Tibial nerve (tissue), 4 donors: ENCODE measurements at regions not wholly inside any gene's neighbourhood (a gene's known extent, or its start where the extent isn't known, plus 50 kb on each side); places are given as distances from the start of the nearest gene placed in this dataset.

Experiments used
- DNase-seq, 2 donors: peaks; one replicate each; pipeline ENCODE4 v3.0.0-alpha.2; 2019; ENCODE audit warnings: low spot score in 2 of 2
- H3K27ac ChIP-seq, 4 donors: fragments of 200-600 bp; sonication (generic) in 3 of 4; one replicate each; pipeline ENCODE4 v1.5.1; 2017 to 2019; ENCODE audit warnings: mild to moderate bottlenecking in 1 of 4
- H3K27me3 ChIP-seq, 2 donors: fragments of 200-600 bp; sonication (generic) in 1 of 2; one replicate each; pipeline versions ENCODE4 v1.5.1 to v1.6.0; 2017 to 2019
- H3K36me3 ChIP-seq, 3 donors: fragments of 200-600 bp; sonication (generic); one replicate each; pipeline ENCODE4 v1.5.1; 2018 to 2019
- H3K4me1 ChIP-seq, 4 donors: fragments of 200-600 bp; sonication (generic) in 3 of 4; one replicate each; pipeline ENCODE4 v1.5.1; 2017 to 2019
- H3K4me3 ChIP-seq, 4 donors: fragments of 200-600 bp; sonication (generic) in 3 of 4; one replicate each; pipeline ENCODE4 v1.5.1; 2017 to 2019; ENCODE audit warnings: mild to moderate bottlenecking in 1 of 4, moderate library complexity in 1 of 4
- H3K9me3 ChIP-seq, 4 donors: fragments of 200-600 bp; sonication (generic) in 3 of 4; one replicate each; pipeline ENCODE4 v1.5.1; 2017 to 2019
- EP300 ChIP-seq, 2 donors: sonication (generic); formaldehyde crosslinking; IDR thresholded peaks; one replicate each; pipeline ENCODE4 v1.6.1; 2017; ENCODE audit warnings: antibody characterized with exemption in 2 of 2, mild to moderate bottlenecking in 1 of 2
- POLR2A ChIP-seq, 2 donors: fragments of 450-650 bp; IDR thresholded peaks; one replicate each; pipeline ENCODE4 v1.6.1; 2017; ENCODE audit warnings: antibody characterized with exemption in 2 of 2, mild to moderate bottlenecking in 2 of 2, moderate library complexity in 2 of 2
- WGBS, 2 donors: methylation state at CpG; one replicate each; pipeline ENCODE4 v1.1.5; 2018; 5-methylcytosine and 5-hydroxymethylcytosine counted together
- TF ChIP-seq, protein P1 (sequence below), 5 experiments: fragments of 200-600 bp in 3 of 5; fragments of 450-650 bp in 2 of 5; sonication (generic) in 3 of 5; IDR thresholded peaks; one replicate each; pipeline ENCODE4 v1.5.1; 2016 to 2019; ENCODE audit warnings: antibody characterized with exemption in 5 of 5, mild to moderate bottlenecking in 3 of 5, moderate library complexity in 2 of 5

DNA sequence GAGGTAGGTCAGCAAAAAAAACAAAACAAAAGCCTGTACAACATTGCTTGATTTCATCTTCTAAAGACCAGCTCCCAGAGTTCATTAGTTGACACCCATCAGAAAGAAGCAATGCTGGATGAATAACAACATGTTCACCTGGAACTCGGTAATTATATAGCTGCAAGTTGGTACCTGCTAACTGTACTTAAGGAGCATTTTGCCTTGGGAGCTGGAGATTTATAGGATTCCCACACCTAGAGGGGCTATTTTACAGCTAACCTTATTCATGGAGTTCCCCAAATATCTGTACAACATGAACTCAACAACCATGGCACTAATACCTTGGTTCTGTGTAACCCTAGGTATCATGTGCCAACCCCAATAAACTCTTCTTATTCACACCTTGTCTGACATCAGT, 281.1 kb upstream of the NCKAP5 start:
- no peak for DNase-seq
- 96 to 97% methylated on average over 1 of the region's 1 CpG for WGBS, 2 donors

DNA sequence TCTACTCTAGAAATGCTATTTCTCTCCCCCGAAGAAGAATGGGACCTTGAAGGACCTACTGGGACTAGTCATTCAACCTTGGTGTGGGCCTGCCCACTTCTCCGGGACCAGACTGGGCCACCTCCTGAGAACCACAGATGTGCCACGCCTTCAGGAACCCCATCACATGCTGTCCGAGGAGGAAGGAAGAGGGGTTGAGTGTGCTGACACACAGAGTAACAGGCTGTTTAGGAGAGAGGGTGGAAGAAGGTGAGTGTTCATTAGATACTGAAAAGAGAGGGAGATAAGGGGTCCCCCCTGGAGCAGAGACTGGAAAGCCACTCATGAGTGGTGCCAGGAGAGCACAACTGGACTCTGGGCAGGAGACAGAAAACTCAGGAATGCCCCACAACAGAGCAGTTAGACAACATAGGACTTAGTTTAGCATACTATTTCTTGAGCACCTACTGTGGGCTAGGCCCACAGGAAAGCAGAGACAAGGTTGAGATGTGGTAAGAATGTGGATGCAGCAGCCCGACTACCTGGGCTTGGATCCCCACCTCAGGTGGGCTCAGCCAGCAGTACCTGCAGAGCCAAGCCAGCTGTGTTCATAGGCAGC, 286.4 kb upstream of the NCKAP5 start:
- Histone ChIP-seq H3K27me3 (no peaks in the 10 kb centered on the region), H3K9me3 (no peaks in the 10 kb centered on the region), H3K4me1 (no peaks in the 10 kb centered on the region), H3K27ac (no peak overlapping the region), H3K4me3 (no peak overlapping the region), H3K36me3 (no peaks in the 10 kb centered on the region)
- no peak for TF ChIP-seq EP300 (IDR thresholded peaks at IDR 0.05)
- DNase-seq = no peak
- WGBS, 2 donors = 86 to 91% methylated on average over 5 of the region's 5 CpGs

More for the DNA sequence above, 281.1 kb upstream of the NCKAP5 start:
- Histone ChIP-seq H3K4me1 (no peaks in the 10 kb centered on the region), H3K27me3 (no peaks in the 10 kb centered on the region), H3K9me3 (no peaks in the 10 kb centered on the region), H3K4me3 (no peak overlapping the region), H3K27ac (no peak overlapping the region), H3K36me3 (no peaks in the 10 kb centered on the region)
- TF ChIP-seq EP300 (IDR thresholded peaks at IDR 0.05) (no peak), POLR2A (IDR thresholded peaks at IDR 0.05) (no peak)
- TF ChIP-seq, protein P1, sequence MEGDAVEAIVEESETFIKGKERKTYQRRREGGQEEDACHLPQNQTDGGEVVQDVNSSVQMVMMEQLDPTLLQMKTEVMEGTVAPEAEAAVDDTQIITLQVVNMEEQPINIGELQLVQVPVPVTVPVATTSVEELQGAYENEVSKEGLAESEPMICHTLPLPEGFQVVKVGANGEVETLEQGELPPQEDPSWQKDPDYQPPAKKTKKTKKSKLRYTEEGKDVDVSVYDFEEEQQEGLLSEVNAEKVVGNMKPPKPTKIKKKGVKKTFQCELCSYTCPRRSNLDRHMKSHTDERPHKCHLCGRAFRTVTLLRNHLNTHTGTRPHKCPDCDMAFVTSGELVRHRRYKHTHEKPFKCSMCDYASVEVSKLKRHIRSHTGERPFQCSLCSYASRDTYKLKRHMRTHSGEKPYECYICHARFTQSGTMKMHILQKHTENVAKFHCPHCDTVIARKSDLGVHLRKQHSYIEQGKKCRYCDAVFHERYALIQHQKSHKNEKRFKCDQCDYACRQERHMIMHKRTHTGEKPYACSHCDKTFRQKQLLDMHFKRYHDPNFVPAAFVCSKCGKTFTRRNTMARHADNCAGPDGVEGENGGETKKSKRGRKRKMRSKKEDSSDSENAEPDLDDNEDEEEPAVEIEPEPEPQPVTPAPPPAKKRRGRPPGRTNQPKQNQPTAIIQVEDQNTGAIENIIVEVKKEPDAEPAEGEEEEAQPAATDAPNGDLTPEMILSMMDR (IDR thresholded peaks at IDR 0.05) = no peak

DNA sequence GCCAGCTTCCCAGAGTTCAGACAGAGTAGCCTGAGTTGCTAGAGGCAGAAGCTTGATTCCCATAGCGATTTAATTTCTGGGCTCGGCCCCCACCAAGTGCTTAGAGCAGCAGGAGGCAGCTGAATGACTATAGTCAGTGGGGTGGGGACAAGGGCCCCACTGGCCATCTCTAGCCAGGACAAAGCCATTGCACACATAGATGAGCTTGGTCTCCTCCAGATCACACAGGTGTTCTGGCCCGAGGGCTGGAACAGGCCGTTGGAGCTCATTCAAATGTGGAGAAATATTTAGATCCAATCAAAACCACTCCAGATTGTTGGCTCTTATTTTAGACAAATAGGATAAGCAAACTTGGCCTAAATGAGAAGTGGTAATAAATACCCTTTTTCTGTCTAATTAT, 287.3 kb upstream of the NCKAP5 start:
- Histone ChIP-seq H3K9me3 (no peaks in the 10 kb centered on the region), H3K27ac (no peak overlapping the region), H3K36me3 (no peaks in the 10 kb centered on the region), H3K4me3 (no peak overlapping the region), H3K4me1 (no peaks in the 10 kb centered on the region), H3K27me3 (no peaks in the 10 kb centered on the region)
- 73 to 77% methylated on average over 4 of the region's 4 CpGs for WGBS, 2 donors
- DNase-seq = no peak
- TF ChIP-seq, protein P1 (IDR thresholded peaks at IDR 0.05) = no peak
- TF ChIP-seq POLR2A (IDR thresholded peaks at IDR 0.05) = no peak
- no peak for TF ChIP-seq EP300 (IDR thresholded peaks at IDR 0.05)

DNA sequence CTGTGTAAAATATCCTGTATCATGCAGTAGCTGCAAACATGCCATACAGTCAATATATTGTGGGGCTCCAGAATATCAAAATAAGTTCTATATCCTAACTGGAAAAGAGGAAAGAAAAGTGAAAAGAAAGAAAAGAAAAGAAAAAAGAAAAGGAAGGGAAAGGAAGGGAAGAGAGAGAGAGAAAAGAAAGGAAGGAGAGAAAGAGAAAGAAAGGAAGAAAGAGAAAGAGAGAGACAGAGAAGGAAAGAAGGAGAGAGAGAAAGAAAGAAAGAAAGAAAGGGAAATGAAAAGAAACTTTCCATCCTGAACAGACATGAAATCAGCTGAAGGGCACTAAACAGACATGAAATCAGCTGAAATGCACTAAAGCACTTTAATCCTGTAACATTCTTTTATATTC, 288.4 kb upstream of the NCKAP5 start:
- DNase-seq = no peak
- no peaks in the 10 kb centered on the region for H3K4me1 ChIP-seq
- no peak for TF ChIP-seq EP300 (IDR thresholded peaks at IDR 0.05)
- TF ChIP-seq POLR2A (IDR thresholded peaks at IDR 0.05) = no peak
- TF ChIP-seq, protein P1 (IDR thresholded peaks at IDR 0.05) = no peak
- H3K27ac ChIP-seq = no peak overlapping the region
- no peaks in the 10 kb centered on the region for H3K27me3 ChIP-seq
- H3K4me3 ChIP-seq = no peak overlapping the region
- no peaks in the 10 kb centered on the region for H3K36me3 ChIP-seq
- H3K9me3 ChIP-seq = no peaks in the 10 kb centered on the region

DNA sequence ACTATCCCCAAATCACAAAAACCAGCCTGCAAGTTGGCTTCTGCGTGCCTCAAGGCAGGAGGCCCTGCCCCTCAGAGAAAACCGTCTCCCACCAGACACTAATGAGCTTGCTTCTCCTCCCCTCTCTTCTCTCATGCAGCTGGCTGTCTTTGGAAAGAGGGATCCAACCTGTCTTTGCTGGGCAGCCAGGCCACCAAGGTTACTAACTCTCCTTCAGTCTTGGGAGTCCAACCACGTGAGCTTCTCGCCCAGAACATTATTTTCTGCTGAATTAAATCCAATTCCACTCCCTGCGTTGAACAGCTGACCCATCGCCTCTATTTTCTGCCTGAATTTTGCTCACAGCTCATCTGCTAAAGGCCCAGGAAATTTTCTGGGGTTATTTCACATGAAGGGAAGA, 291.3 kb upstream of the NCKAP5 start:
- WGBS, 2 donors = 59 to 69% methylated on average over 6 of the region's 6 CpGs
- no peaks in the 10 kb centered on the region for H3K27me3 ChIP-seq

More for the DNA sequence above, 291.3 kb upstream of the NCKAP5 start:
- Histone ChIP-seq H3K36me3 (no peaks in the 10 kb centered on the region), H3K4me1 (no peaks in the 10 kb centered on the region), H3K4me3 (no peak overlapping the region), H3K27ac (no peak overlapping the region), H3K9me3 (no peaks in the 10 kb centered on the region)
- no peak for DNase-seq
- TF ChIP-seq, protein P1 (IDR thresholded peaks at IDR 0.05) = no peak
- TF ChIP-seq EP300 (IDR thresholded peaks at IDR 0.05) (no peak), POLR2A (IDR thresholded peaks at IDR 0.05) (no peak)
